B cell (primary cell): ENCODE measurements at regions not wholly inside any gene's neighbourhood (a gene's known extent, or its start where the extent isn't known, plus 50 kb on each side); places are given as distances from the start of the nearest gene placed in this dataset.

ENCODE experiments used
- ATAC-seq: fragments of 200-7000 bp; cut with Tn5 transposase; one replicate; pipeline ENCODE4 v1.10.0; 2021; ENCODE audit warnings: low read depth, mild to moderate bottlenecking, moderate number of reproducible peaks, moderate library complexity
- CTCF ChIA-PET: fragments of 350-600 bp; sonication (Branson Sonifier 250); formaldehyde crosslinking; loops from one replicate; lab custom pipeline; 2021; ENCODE audit warnings: antibody characterized with exemption, inconsistent platforms; lab: Charles Lee
- POLR2A ChIA-PET: fragments of 350-600 bp; sonication (Branson Sonifier 250); formaldehyde crosslinking; loops from one replicate; lab custom pipeline; 2021; ENCODE audit warnings: antibody characterized with exemption; lab: Charles Lee
- DNase-seq: peaks from one replicate; pipeline ENCODE4 v3.0.0; 2013
- H2AFZ ChIP-seq: 2 replicates; pipeline ENCODE4 v1.6.1; 2012; ENCODE audit warnings: mild to moderate bottlenecking, low read depth, low read length; ENCODE audit not compliant: insufficient read depth, poor library complexity, severe bottlenecking
- H3K27ac ChIP-seq, 2 donors: 1 replicate in 1 of 2; 2 replicates in 1 of 2; pipeline ENCODE4 v1.5.1; 2012 to 2013; ENCODE audit warnings: low read length in 2 of 2, mild to moderate bottlenecking in 2 of 2, moderate library complexity in 1 of 2
- H3K27me3 ChIP-seq, 4 experiments: fragments of 200-600 bp in 1 of 4; sonication (generic) in 1 of 4; replicated peaks in 1 of 4; 1 replicate in 2 of 4; 2 replicates in 2 of 4; pipeline versions ENCODE4 v1.6.1 to v1.7.0; 2013 to 2016; ENCODE audit warnings: low read length in 3 of 4, mild to moderate bottlenecking in 2 of 4, mixed read lengths in 1 of 4, moderate library complexity in 1 of 4; ENCODE audit not compliant: insufficient read depth in 4 of 4, control insufficient read depth in 3 of 4; ENCODE audit errors: control extremely low read depth in 1 of 4
- H3K36me3 ChIP-seq, 2 experiments: replicated peaks in 1 of 2; 1 replicate in 1 of 2; 2 replicates in 1 of 2; pipeline versions ENCODE4 v1.6.1 to v1.7.1; 2013; ENCODE audit warnings: low read length in 1 of 2; ENCODE audit not compliant: insufficient read depth in 2 of 2, control insufficient read depth in 1 of 2; ENCODE audit errors: control extremely low read depth in 1 of 2, extremely low read depth in 1 of 2
- H3K4me1 ChIP-seq, 2 donors: fragments of 200-600 bp in 1 of 2; sonication (generic) in 1 of 2; 1 replicate in 1 of 2; 2 replicates in 1 of 2; pipeline versions ENCODE4 v1.5.1 to v1.6.1; 2013 to 2017; ENCODE audit warnings: low read length in 2 of 2; ENCODE audit not compliant: control insufficient read depth in 2 of 2, insufficient read depth in 2 of 2
- H3K4me2 ChIP-seq: replicated peaks from 2 replicates; pipeline ENCODE3; 2012; ENCODE audit warnings: mild to moderate bottlenecking, low read depth, low read length; ENCODE audit not compliant: poor library complexity, severe bottlenecking
- H3K4me3 ChIP-seq, 5 experiments: fragments of 200-600 bp in 1 of 5; sonication (generic) in 1 of 5; 1 replicate in 3 of 5; 2 replicates in 2 of 5; pipeline versions ENCODE4 v1.5.1 to v1.7.0; 2011 to 2016; ENCODE audit warnings: low read length in 4 of 5, mild to moderate bottlenecking in 4 of 5, low read depth in 2 of 5, control low read depth in 1 of 5, moderate library complexity in 1 of 5; ENCODE audit not compliant: insufficient read depth in 1 of 5; ENCODE audit errors: control extremely low read depth in 1 of 5, extremely low read depth in 1 of 5
- H3K79me2 ChIP-seq: fragments of 200-600 bp; sonication (generic); one replicate; pipeline ENCODE4 v1.6.0; 2016; ENCODE audit warnings: low read length; ENCODE audit not compliant: control insufficient read depth, insufficient read depth
- H3K9ac ChIP-seq: fragments of 200-600 bp; sonication (generic); 2 replicates; pipeline ENCODE4 v1.6.1; 2017; ENCODE audit warnings: mild to moderate bottlenecking, low read length, moderate library complexity
- H3K9me3 ChIP-seq, 3 donors: one replicate each; pipeline versions ENCODE4 v1.6.1 to v1.7.1; 2013; ENCODE audit warnings: low read length in 2 of 3; ENCODE audit not compliant: control insufficient read depth in 2 of 3, insufficient read depth in 1 of 3; ENCODE audit errors: control extremely low read depth in 1 of 3
- H4K20me1 ChIP-seq: 2 replicates; pipeline ENCODE4 v1.6.0; 2012; ENCODE audit warnings: mild to moderate bottlenecking, low read length; ENCODE audit not compliant: insufficient read depth, control insufficient read depth, poor library complexity, severe bottlenecking
- H3K27ac Mint-ChIP-seq: one replicate; pipeline ENCODE4 v1.8.0; 2021; ENCODE audit warnings: mixed read lengths
- H3K27me3 Mint-ChIP-seq: one replicate; pipeline ENCODE4 v1.8.0; 2021; ENCODE audit warnings: mixed read lengths
- H3K4me1 Mint-ChIP-seq: one replicate; pipeline ENCODE4 v1.8.0; 2021; ENCODE audit warnings: mixed read lengths
- H3K4me3 Mint-ChIP-seq: one replicate; pipeline ENCODE4 v1.8.0; 2021; ENCODE audit warnings: mixed read lengths
- H3K9me3 Mint-ChIP-seq: one replicate; pipeline ENCODE4 v1.8.0; 2022; ENCODE audit warnings: mixed read lengths; ENCODE audit not compliant: insufficient read depth
- EZH2 ChIP-seq: IDR thresholded peaks from 2 replicates; pipeline ENCODE4 v1.6.1; 2012; ENCODE audit warnings: borderline replicate concordance, low read depth, mild to moderate bottlenecking, moderate library complexity, low read length; ENCODE audit not compliant: insufficient read depth, poor library complexity, severe bottlenecking
- WGBS: methylation state at CpG from one replicate; pipeline ENCODE4 v1.1.5; 2013; ENCODE audit warnings: missing lambda C conversion rate; ENCODE audit not compliant: insufficient coverage; 5-methylcytosine and 5-hydroxymethylcytosine counted together
- intact Hi-C: fragments of 100-400 bp; cut with micrococcal nuclease; formaldehyde crosslinking; loops from one replicate; pipeline ENCODE4 v1.10.0; 2022
- TF ChIP-seq, protein P1 (sequence below): fragments of 200-600 bp; IDR thresholded peaks from one replicate; pipeline ENCODE4 v1.8.0; 2022; ENCODE audit warnings: antibody characterized with exemption, mild to moderate bottlenecking

DNA sequence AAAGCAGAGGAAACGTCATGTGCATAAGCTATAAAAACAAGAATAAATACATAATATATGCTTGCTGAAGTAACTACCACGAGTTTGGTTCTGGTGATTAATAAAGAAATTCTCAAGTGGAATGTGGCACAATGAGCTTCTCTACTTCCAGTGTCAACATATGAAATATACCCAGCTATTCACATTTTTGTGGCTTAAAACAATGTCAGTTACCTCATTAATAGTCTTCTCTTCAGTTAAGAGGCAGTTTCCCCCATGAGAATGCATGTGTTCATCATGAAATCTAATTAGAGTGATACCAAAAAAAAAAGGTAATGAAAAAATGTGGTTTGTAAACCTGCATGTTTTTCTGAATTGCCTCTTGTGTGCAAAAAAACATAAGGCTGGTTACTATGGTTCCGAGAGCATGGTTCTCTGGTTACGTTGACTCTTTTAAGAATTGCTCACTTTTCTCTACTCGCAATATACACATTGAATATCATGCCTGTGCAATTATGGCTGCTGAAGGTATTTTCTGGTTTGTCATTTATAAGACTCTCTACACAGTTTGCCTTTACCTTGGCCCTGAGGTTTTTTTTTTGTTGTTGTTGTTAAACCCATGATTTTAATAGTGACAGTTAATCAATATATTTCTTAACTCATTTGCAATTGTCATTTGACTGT lies 108.2 kb downstream of the PCDH7 start:
- no peak for DNase-seq
- no peak overlapping the region for H3K27ac Mint-ChIP-seq
- TF ChIP-seq EZH2: no peak
- TF ChIP-seq, protein P1, sequence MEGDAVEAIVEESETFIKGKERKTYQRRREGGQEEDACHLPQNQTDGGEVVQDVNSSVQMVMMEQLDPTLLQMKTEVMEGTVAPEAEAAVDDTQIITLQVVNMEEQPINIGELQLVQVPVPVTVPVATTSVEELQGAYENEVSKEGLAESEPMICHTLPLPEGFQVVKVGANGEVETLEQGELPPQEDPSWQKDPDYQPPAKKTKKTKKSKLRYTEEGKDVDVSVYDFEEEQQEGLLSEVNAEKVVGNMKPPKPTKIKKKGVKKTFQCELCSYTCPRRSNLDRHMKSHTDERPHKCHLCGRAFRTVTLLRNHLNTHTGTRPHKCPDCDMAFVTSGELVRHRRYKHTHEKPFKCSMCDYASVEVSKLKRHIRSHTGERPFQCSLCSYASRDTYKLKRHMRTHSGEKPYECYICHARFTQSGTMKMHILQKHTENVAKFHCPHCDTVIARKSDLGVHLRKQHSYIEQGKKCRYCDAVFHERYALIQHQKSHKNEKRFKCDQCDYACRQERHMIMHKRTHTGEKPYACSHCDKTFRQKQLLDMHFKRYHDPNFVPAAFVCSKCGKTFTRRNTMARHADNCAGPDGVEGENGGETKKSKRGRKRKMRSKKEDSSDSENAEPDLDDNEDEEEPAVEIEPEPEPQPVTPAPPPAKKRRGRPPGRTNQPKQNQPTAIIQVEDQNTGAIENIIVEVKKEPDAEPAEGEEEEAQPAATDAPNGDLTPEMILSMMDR: no peak
- no peaks in the 10 kb centered on the region for H3K27me3 ChIP-seq
- no CpG with 5 or more reads among the region's 5 CpGs for WGBS
- H3K36me3 ChIP-seq: no peaks in the 10 kb centered on the region
- no peaks in the 10 kb centered on the region for H3K9me3 ChIP-seq
- no peaks in the 10 kb centered on the region for H3K9me3 Mint-ChIP-seq
- ChIA-PET CTCF (no interaction called here), POLR2A (no interaction called here)
- no peak overlapping the region for H3K4me3 ChIP-seq
- no peaks in the 10 kb centered on the region for H3K27me3 Mint-ChIP-seq
- H3K4me1 ChIP-seq: no peaks in the 10 kb centered on the region
- H3K4me2 ChIP-seq: no peak overlapping the region
- H3K27ac ChIP-seq: no peak overlapping the region
- H3K79me2 ChIP-seq: no peaks in the 10 kb centered on the region
- H3K4me1 Mint-ChIP-seq: no peaks in the 10 kb centered on the region
- H4K20me1 ChIP-seq: no peaks in the 10 kb centered on the region
- intact Hi-C loops: no loop called here
- no peak overlapping the region for H3K9ac ChIP-seq
- no peak for ATAC-seq
- no peak overlapping the region for H2AFZ ChIP-seq
- no peak overlapping the region for H3K4me3 Mint-ChIP-seq

DNA sequence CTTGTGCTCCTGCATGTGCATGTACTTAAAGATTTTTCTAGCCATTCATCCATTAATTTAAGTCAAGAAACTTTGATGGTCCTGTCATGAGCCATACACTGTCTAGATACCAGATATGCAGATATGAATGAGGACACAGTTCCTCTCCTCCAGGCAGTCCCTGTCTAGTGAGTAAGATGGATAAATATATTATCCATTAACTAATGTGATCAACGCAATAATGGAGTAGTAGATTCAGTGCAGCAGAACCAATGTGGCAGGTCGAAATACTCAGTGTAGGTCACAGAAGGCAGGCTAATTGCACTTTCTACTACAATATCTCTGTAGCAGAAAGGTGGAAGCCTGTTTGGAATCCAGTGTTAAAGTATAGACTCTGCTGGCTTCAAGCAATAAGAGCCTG lies 112.5 kb downstream of the PCDH7 start:
- WGBS: no CpG with 5 or more reads among the region's 2 CpGs
- Histone ChIP-seq H3K27ac (no peak overlapping the region), H3K27me3 (no peaks in the 10 kb centered on the region), H3K4me2 (no peak overlapping the region), H3K4me3 (no peak overlapping the region), H3K9me3 (no peaks in the 10 kb centered on the region), H4K20me1 (no peaks in the 10 kb centered on the region), H2AFZ (no peak overlapping the region), H3K9ac (no peak overlapping the region), H3K4me1 (no peaks in the 10 kb centered on the region), H3K36me3 (no peaks in the 10 kb centered on the region), H3K79me2 (no peaks in the 10 kb centered on the region)
- intact Hi-C loops: no loop called here
- ATAC-seq (no peak), DNase-seq (no peak)
- no peak overlapping the region for H3K4me3 Mint-ChIP-seq
- no peaks in the 10 kb centered on the region for H3K9me3 Mint-ChIP-seq
- H3K4me1 Mint-ChIP-seq: no peaks in the 10 kb centered on the region
- no peaks in the 10 kb centered on the region for H3K27me3 Mint-ChIP-seq
- H3K27ac Mint-ChIP-seq: no peak overlapping the region
- TF ChIP-seq, protein P1: no peak
- no peak for TF ChIP-seq EZH2
- POLR2A ChIA-PET: no interaction called here
- CTCF ChIA-PET: no interaction called here
